Left lobe of liver (tissue), 2 donors: ENCODE measurements at regions not wholly inside any gene's neighbourhood (a gene's known extent, or its start where the extent isn't known, plus 50 kb on each side); places are given as distances from the start of the nearest gene placed in this dataset.
"Not testable (repeated sequence)": the region's sequence is repeated elsewhere in the genome, so short reads cannot be mapped to it uniquely, and the experiment has no call there.

ENCODE experiments used
- ATAC-seq: fragments of 200-7000 bp; cut with Tn5 transposase; one replicate; pipeline ENCODE4 v1.9.1; 2020; ENCODE audit warnings: mild to moderate bottlenecking, moderate library complexity
- DNase-seq: peaks from one replicate; pipeline ENCODE4 v3.0.0-alpha.2; 2020; ENCODE audit warnings: low spot score
- donor health status: DM: no; HTN: no; CAD: no; lungs with moderate emphysema.
- donor health status: DM: no; HTN: yes; CAD: no.

DNA sequence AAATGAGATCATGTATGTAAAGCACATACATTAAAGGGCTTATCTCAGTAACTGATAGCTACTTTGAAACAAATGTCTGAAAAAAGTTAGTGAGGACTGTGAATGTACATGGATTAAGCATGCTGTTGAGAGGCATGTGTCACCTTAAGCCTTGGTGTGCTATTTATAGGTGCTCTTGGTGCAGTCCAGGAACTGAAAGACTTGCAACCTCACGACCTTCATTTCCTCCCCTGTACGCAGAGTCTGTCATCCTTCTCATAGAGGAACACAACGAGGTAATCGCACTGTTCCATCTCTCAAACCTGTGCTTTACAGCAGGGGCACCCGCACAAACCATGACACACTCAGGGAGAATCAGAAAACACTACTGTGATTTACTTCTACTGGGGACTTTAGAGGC, 65.6 kb downstream of the UFM1 start:
- ATAC-seq = no peak
- no peak for DNase-seq

DNA sequence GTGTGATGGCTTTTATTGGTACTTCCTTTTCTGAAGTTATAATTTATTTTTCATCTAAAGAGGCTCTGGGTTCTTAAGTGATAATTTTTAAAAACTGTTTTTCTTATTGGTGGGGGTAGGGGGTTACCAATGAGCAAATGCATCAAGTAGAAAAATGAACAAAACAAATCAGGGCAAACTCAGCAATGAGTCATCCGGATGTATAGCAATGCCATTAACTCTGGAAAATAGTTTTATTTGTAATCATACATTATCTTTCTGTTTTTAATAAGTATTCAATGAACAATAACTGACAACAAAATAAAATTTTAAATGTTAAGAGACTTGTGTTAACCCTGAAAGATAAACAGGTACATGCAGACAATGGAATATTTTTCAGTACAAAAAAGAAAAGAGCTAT, 67.6 kb downstream of the UFM1 start:
- DNase-seq (no peak), ATAC-seq (no peak)

- ATAC-seq (peak; percentile 47), DNase-seq (no peak)
These were observed 68.1 kb downstream of the UFM1 start for GRCh38 chr13:38417727-38418126.

GRCh38 chr13:38418286-38418685, 68.6 kb downstream of the UFM1 start:
- ATAC-seq = no peak
- no peak for DNase-seq

DNA sequence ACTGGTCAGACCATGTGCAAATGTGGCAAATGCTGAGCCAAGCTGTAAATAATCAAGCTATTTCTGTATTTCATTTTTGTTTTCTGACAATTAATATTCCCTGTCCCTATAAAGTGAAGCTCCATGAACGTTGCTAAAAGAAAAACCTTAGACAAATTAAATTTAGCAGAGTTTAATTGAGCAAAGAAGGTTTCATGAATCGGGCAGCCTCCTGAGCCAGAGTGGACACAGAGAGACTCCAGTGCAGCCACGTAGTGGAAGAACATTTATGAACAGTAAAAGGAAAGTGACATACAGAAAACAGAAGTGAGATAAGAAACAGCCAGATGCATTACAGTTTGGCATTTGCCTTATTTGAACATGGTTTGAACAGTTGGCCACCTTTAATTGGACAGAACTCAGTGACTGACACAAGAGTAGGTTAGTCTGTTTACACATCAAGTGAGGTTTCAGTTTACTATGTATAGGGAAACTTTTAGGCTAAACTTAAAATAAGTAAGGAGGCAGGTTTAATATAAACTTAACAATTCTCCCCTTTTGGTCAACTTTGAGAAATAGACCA, 69.7 kb downstream of the UFM1 start:
- DNase-seq (no peak), ATAC-seq (no peak)

- ATAC-seq = no peak
- no peak for DNase-seq
These were observed 72.2 kb downstream of the UFM1 start for GRCh38 chr13:38421590-38422560.

- no peak for DNase-seq
- no peak for ATAC-seq
These were observed 80.3 kb downstream of the UFM1 start for GRCh38 chr13:38429916-38430315.

DNA sequence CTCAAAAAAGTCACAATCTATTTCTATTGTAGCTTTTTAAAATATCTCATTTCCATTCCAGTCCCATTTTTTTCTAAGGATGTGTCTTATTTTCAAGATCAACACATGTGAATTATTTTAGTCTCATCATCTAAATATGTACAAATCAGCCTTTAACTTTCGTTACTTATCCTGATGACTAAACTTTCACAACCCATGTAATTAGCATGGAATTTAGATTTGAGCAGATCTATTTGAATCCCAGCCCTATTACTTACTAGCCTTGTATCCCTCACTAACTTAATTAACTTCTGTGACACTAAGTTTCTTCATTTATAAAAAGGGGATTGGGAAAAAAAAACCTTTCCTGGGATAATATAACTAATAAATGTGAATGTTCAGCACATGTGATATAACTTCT, 81.1 kb downstream of the UFM1 start:
- ATAC-seq (no peak), DNase-seq (no peak)

GRCh38 chr13:38440666-38441065, 91.0 kb downstream of the UFM1 start:
- ATAC-seq (no peak), DNase-seq (no peak)

DNA sequence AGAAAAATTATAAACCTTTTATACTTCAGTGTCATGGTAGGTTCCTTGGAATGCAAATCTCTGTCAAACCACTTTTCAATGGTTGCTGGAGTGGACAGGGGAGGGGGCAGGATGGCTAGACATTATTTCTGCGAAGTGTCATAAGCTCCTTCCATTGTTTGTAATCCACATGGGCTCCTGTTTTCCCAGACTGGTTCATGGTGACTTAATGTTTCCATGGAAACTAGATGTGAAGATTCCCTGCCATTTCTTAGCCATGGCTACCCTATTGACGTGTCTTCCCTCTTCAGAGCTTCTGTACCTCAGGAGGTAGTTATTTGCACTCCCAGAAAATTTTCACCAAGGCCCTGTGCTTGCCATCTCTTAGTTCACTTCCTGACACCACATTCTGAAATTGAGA, 95.3 kb downstream of the UFM1 start:
- ATAC-seq (no peak), DNase-seq (no peak)

GRCh38 chr13:38452656-38453055, 103.0 kb downstream of the UFM1 start:
- DNase-seq = no peak
- no peak for ATAC-seq

DNA sequence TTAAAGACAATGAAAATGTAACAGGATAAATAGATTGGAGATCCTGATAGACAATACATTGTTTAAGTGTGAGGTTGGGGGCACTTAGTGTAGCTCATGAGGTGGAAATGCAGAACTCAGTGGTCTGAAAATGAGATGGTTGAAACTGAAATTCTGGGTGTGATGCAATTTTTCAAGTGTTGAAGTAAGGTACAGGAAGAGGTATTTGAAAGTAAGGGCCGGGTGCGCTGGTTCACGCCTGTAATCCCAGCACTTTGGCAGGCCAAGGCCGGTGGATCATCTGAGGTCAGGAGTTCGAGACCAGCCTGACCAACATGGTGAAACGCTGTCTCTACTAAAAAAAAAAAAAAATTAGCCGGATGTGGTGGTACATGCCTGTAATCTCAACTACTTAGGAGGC, 113.0 kb downstream of the UFM1 start:
- DNase-seq (no peak), ATAC-seq (no peak)

DNA sequence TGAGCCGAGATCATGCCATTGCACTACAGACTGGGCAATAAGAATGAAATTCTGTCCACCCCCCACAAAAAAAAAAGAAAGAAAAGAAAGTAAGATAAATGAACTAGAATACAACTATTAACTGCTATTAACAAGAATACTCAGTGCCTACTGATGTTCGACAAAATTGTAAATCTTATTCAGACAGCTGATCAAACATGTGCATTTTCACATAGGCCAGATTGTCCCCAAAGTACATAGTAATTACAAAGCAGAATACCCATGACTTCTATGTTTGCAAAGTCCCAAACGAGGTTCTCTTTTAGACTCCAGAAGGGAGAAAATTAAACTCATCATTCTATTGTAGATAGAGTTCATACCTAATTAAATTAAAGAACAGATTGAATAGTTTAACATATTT, 113.4 kb downstream of the UFM1 start:
- DNase-seq (no peak), ATAC-seq (no peak)

DNA sequence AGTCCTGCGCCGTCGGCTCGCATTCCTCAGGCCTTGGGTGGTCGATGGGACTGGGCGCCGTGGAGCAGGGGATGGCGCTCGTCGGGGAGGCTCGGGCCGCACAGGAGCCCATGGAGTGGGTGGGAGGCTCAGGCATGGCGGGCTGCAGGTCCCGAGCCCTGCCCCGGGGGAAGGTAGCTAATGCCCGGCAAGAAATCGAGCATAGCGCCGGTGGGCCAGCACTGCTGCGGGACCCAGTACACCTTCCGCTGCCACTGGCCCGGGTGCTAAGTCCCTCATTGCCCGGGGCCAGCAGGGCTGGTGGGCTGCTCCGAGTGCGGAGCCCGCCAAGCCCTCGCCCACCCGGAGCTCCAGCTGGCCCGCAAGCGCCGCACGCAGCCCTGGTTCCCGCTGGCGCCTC, 122.8 kb downstream of the UFM1 start:
- not testable (repeated sequence) for ATAC-seq, DNase-seq

DNA sequence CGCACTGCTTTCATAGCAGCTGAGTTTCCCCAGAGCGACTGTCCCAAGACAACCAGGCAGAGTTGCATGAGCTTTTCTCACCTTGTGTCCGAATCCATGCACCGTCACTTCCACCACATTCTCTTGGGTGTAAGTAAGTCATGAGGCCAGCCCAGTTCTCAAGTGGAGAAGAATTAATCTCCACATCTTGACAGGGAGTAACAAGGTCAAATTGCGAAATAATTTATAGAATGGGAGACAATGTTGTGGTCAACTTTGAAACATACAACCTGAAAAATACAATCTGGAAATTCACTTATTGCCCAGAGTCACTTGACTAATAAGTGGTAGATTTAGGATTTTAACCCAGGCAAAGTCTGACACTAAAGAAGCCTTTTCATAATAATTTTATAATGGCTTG, 123.7 kb downstream of the UFM1 start:
- ATAC-seq = no peak
- no peak for DNase-seq

- ATAC-seq (no peak), DNase-seq (no peak)
These were observed 128.0 kb downstream of the UFM1 start for GRCh38 chr13:38477676-38478075.

GRCh38 chr13:38483623-38484022, 134.0 kb downstream of the UFM1 start:
- DNase-seq = no peak
- ATAC-seq = no peak

GRCh38 chr13:38490657-38491056, 141.0 kb downstream of the UFM1 start:
- ATAC-seq (no peak), DNase-seq (no peak)

DNA sequence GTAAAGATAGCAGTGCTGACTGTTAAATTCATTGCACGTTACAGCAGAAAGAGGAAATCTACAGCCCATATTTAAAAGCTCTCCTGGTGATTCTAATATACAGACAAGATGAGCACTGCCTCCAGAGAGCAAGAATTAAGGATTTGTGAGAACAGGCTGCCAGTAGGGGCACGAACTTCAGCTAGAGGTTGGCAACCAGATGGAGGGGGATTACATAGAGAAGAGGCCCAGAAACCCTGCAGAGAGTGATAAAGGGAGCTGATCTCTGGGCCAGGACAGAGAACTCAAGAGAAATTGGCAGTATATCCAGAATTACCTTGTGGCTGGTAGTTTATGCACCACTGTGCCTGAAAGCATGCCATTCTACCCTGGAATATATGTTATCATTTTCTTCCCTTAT, 144.8 kb downstream of the UFM1 start:
- DNase-seq (no peak), ATAC-seq (no peak)

DNA sequence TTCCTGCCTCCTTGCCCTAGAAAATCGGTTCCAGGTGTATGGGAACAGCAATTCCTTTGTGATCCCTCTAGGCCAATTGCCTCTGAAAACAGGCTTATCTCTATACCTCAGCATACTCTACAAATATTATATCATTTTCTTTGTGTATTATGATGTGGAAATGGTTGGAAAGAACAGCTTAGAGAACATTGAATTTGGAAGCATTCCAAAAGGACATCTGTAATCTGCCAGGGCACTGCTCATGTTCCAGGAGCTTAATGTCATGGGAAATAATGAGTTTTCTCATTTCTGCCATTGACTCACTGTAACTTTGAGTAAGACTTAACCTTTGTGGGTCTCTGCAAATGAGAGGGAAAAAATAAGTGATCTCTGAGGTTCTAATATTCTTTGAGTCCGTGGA, 147.3 kb downstream of the UFM1 start:
- DNase-seq = no peak
- ATAC-seq = no peak

GRCh38 chr13:38498271-38498670, 148.6 kb downstream of the UFM1 start:
- ATAC-seq (no peak), DNase-seq (no peak)

DNA sequence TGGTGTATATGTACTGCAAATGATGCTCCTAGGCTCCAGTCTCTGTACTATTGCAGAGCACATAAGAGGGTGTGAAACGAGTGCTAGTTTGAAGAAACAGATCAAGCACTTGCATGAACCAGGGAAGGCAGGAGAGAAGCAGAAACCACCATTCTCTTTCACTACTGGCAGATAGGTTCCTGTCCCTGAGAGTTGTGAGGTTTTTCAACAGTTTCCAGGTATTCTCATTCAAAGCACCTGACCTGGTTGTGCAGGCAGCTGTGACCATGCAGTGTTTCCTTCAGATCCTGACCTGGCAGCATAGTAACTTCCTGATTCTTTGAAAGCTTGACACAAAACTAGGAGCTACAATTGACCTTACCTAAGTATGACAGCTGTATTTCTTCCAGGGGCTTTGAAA, 164.9 kb downstream of the UFM1 start:
- DNase-seq (no peak), ATAC-seq (no peak)

- ATAC-seq = no peak
- no peak for DNase-seq
These were observed 168.5 kb upstream of the FREM2 start for GRCh38 chr13:38518328-38518727.
